GM10266 (cell line): ENCODE measurements at regions not wholly inside any gene's neighbourhood (a gene's known extent, or its start where the extent isn't known, plus 50 kb on each side); places are given as distances from the start of the nearest gene placed in this dataset.

Experiments
- DNase-seq: peaks from one replicate; pipeline ENCODE4 v3.0.0; 2012; ENCODE audit errors: extremely low spot score
- TF ChIP-seq, protein P1 (sequence below): IDR thresholded peaks from 2 replicates; pipeline ENCODE4 v1.5.1; 2012; ENCODE audit warnings: mild to moderate bottlenecking, low read depth; ENCODE audit not compliant: control insufficient read depth, insufficient read depth; ENCODE audit errors: missing control alignments

DNA sequence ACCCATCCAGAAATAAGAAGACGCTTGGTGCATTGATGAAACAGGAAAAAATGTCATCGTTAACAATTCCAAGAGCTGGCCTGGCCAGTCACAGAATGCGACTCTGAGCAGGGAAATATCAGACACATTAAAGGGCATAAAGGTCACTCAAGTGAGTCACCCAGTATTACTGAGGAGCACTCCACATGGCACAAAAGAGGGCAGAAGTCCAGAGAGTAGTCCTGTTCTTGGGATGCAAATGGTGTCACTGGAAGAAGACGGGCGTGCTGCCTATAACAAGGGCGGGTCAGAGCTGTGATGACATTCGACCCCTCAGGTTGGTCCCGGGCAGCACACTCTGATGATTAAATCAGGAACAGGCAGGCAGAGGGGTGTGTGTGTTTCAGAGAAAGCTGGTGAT lies 720.3 kb downstream of the UQCRFS1 start:
- TF ChIP-seq, protein P1, sequence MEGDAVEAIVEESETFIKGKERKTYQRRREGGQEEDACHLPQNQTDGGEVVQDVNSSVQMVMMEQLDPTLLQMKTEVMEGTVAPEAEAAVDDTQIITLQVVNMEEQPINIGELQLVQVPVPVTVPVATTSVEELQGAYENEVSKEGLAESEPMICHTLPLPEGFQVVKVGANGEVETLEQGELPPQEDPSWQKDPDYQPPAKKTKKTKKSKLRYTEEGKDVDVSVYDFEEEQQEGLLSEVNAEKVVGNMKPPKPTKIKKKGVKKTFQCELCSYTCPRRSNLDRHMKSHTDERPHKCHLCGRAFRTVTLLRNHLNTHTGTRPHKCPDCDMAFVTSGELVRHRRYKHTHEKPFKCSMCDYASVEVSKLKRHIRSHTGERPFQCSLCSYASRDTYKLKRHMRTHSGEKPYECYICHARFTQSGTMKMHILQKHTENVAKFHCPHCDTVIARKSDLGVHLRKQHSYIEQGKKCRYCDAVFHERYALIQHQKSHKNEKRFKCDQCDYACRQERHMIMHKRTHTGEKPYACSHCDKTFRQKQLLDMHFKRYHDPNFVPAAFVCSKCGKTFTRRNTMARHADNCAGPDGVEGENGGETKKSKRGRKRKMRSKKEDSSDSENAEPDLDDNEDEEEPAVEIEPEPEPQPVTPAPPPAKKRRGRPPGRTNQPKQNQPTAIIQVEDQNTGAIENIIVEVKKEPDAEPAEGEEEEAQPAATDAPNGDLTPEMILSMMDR = no peak
- DNase-seq = no peak

DNA sequence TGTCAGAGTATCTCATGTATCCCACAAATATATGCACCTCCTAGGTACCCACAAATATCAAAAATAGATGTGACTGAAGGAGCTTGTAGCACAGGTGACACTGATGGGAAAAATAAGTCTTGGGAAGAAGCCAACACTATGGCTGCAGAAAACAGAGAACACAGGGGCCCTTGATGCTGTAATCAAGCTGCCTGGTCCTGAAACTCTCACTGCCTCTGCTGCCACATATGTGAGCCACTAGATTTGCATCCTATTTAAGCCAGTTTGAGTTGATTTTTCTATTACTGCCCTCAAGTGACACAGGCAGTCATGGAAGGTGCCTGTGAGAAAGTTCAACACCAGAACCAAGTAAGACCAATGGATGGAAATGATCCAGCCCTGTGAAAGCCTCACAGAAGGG lies 720.8 kb downstream of the UQCRFS1 start:
- TF ChIP-seq, protein P1 = no peak
- DNase-seq = no peak

DNA sequence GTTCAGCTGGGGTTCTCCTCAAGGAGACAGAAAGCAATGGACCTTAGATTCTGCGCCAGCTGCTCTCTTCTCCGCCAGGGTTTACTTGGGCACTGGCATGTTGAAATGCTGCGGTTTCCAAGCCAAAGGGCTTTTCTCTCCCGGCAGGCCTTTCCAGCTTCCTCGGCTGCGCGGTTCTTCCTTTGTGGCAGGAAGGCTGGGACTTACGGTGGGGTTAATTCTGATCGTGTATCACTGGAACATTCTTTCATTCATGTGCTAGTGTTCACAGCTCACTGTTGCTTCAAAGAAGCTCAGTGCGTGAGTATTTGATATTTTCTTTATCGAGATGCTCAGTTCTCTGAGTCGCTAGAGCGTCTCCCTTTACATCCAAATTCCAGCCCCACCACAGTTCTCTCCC lies 723.2 kb downstream of the UQCRFS1 start:
- DNase-seq = no peak
- TF ChIP-seq, protein P1 = no peak

DNA sequence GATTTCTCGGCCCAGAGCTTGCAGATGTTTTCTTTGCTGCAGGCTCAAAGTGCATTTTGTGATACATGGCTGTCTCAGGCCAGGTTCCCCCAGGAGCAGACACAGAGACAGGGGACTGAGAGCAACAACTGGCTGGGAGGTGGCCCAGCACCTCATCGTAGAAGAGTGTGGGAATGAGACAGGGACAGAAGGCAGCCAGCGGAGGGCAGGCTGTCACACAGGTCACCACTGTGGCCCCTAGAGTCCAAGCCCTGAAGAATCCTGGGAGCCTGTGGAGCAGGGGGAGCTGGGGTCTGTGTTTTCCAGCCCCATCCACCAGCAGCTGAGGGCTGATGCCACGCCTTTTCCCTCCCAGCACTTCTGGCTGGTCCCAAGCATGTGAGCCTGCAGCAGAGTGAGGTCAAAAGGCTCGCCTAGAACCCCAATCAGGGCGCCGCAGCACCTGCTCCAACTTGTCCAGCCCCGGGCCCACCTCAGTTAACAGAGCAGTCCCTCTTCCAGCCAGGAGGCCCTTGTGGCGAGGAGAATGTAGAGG lies 723.8 kb downstream of the UQCRFS1 start:
- no peak for DNase-seq
- TF ChIP-seq, protein P1 = no peak

DNA sequence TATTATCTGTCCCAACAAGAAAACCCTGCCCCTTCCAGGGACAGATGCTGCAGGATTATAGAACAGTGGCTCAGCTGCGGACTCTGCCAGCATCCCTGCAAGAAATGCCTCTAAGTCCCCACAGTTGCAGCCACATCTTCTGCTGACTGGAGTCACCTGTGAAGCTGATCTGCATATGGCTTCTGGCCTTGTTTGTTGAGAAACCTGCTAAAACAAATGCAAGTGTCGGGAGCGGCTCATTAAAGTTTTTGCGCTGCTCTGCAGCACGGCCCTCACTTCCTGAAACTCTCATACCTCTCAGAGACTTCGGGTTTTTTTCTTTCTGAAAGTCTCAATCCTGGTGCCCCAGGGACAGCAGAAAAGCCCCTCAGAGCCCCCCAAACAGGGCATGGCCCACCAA lies 725.0 kb downstream of the UQCRFS1 start:
- TF ChIP-seq, protein P1 = no peak
- no peak for DNase-seq

DNA sequence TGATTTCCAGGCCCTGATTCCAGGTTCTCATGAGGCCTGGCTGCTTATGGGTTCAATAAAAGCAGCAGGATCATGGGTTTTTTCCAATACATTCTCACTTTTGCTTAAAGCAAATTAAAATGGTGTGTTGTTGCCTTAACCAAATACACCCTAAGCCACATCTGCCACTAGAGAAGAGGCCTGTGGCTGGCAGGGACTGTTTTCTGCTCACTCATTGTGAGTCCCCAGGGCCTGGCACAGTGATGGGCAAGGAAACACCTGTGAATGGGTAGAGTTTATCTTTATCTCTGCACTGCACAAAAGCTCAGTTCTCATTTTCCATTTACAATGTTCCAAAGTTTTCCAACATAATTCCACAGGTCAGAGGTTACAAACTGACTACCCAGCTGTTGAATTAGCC lies 726.0 kb downstream of the UQCRFS1 start:
- DNase-seq = no peak

DNA sequence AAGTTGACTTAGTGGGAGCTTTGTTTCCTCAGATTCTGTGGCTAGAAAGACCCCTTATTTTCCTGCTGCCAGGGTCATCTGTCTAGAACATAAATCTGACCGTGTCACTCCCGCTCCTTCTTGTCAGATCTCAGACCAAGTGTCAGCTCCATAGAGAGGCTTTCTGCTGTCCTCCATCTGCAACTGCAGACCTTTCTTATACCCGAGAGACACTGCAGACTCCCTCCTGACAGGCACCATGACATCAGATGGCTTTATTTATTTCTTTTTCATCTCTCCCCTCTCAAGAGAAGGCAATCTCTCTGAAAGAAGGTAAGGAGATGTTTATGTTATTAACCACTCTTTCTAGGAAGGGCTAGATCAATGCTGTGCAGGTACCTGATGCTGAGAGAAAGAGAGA lies 726.5 kb downstream of the UQCRFS1 start:
- TF ChIP-seq, protein P1 = no peak
- DNase-seq = no peak

More for the DNA sequence above, 726.0 kb downstream of the UQCRFS1 start:
- TF ChIP-seq, protein P1 = no peak
